ENCODE measurements at regions not wholly inside any gene's neighbourhood (a gene's known extent, or its start where the extent isn't known, plus 50 kb on each side); places are given as distances from the start of the nearest gene placed in this dataset.

DNA sequence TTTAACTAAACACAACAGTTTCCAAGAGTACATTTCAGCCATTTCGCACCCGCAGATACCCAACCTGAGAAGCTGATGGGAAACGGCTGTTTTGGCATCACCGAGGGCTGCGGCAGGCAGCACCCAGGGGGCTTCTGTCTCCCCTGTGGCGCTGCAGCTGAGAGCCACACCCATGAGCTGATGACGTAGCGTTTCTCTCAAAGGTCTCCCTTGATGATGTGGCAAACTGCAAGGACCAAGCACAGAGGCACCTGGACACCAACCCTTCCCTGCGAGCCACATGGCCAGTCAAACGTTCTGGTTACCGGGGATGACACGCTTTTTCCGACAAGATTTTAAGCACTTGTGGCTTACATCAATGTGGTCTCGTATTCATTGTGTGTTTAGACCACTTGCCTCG lies 150.8 kb upstream of the ERG start:
- TF ChIP-seq POLR2A (IDR thresholded peaks at IDR 0.05) (no peak), CTCF (IDR thresholded peaks at IDR 0.05) (no peak)
